HepG2 (cell line): ENCODE measurements at regions not wholly inside any gene's neighbourhood (a gene's known extent, or its start where the extent isn't known, plus 50 kb on each side); places are given as distances from the start of the nearest gene placed in this dataset.
A peak's percentile ranks its signal among the peaks of the same experiment; 100 is the strongest.

ENCODE experiments used
- AHR ChIP-seq: IDR thresholded peaks from 2 replicates; pipeline ENCODE4 v1.6.1; 2018; ENCODE audit warnings: missing genetic modification reagents, missing compliant biosample characterization
- ATM ChIP-seq: fragments of 450-650 bp; IDR thresholded peaks from 2 replicates; pipeline ENCODE4 v1.7.1; 2017; ENCODE audit warnings: mild to moderate bottlenecking, borderline replicate concordance
- CCDC6 ChIP-seq: sonication (generic); formaldehyde crosslinking; IDR thresholded peaks from 2 replicates; pipeline ENCODE4 v1.8.1; 2022; ENCODE audit warnings: mild to moderate bottlenecking, missing genetic modification reagents, moderate library complexity
- E2F5 ChIP-seq: sonication (generic); formaldehyde crosslinking; conservative IDR thresholded peaks from 2 replicates; pipeline ENCODE4 v1.4.0; 2020; ENCODE audit warnings: missing genetic modification reagents
- FOXJ3 ChIP-seq: sonication (generic); formaldehyde crosslinking; IDR thresholded peaks from 2 replicates; pipeline ENCODE4 v1.4.0; 2020; ENCODE audit warnings: missing genetic modification reagents, mild to moderate bottlenecking, borderline replicate concordance
- HOXA9 ChIP-seq: sonication (generic); formaldehyde crosslinking; IDR thresholded peaks from 2 replicates; pipeline ENCODE4 v1.8.1; 2022; ENCODE audit warnings: missing genetic modification reagents, mild to moderate bottlenecking, moderate library complexity, borderline replicate concordance
- IKZF5 ChIP-seq: IDR thresholded peaks from 2 replicates; pipeline ENCODE4 v1.6.1; 2018; ENCODE audit warnings: missing genetic modification reagents, mild to moderate bottlenecking, missing compliant biosample characterization
- KDM4B ChIP-seq: sonication (generic); formaldehyde crosslinking; IDR thresholded peaks from 2 replicates; pipeline ENCODE4 v1.4.0; 2020; ENCODE audit warnings: missing genetic modification reagents
- MAX ChIP-seq: IDR thresholded peaks from 2 replicates; pipeline ENCODE4 v1.6.1; 2012; ENCODE audit warnings: inconsistent platforms
- MLLT10 ChIP-seq: sonication (generic); formaldehyde crosslinking; IDR thresholded peaks from 2 replicates; pipeline ENCODE4 v1.4.0; 2020; ENCODE audit warnings: missing genetic modification reagents
- MLXIP ChIP-seq: sonication (generic); formaldehyde crosslinking; IDR thresholded peaks from 2 replicates; pipeline ENCODE4 v1.9.0; 2021; ENCODE audit warnings: missing genetic modification reagents, borderline replicate concordance
- MXI1 ChIP-seq: IDR thresholded peaks from 3 replicates; pipeline ENCODE4 v1.6.1; 2012; ENCODE audit warnings: low read depth, low read length, inconsistent platforms, borderline replicate concordance
- NR0B2 ChIP-seq: sonication (generic); formaldehyde crosslinking; IDR thresholded peaks from 2 replicates; pipeline ENCODE4 v1.4.0; 2020; ENCODE audit warnings: mild to moderate bottlenecking, missing genetic modification reagents
- NR2F6 ChIP-seq, 2 experiments: IDR thresholded peaks; 2 replicates each; pipeline ENCODE4 v1.6.1; 2016; ENCODE audit warnings: antibody characterized with exemption in 1 of 2, mild to moderate bottlenecking in 1 of 2
- RFX1 ChIP-seq: fragments of 450-650 bp; IDR thresholded peaks from 2 replicates; pipeline ENCODE4 v1.6.1; 2017
- SCMH1 ChIP-seq: sonication (generic); formaldehyde crosslinking; IDR thresholded peaks from 2 replicates; pipeline ENCODE4 v1.9.0; 2021; ENCODE audit warnings: missing genetic modification reagents, mild to moderate bottlenecking, borderline replicate concordance
- SP1 ChIP-seq, 2 experiments: fragments of 450-650 bp in 1 of 2; sonication (generic) in 1 of 2; formaldehyde crosslinking in 1 of 2; IDR thresholded peaks; 2 replicates each; pipeline versions ENCODE4 v1.4.0 to v1.6.1; 2016 to 2020; ENCODE audit warnings: missing genetic modification reagents in 1 of 2
- YY1 ChIP-seq: IDR thresholded peaks from 2 replicates; pipeline ENCODE4 v1.6.1; 2011; ENCODE audit warnings: low read length, low read depth, moderate library complexity, mild to moderate bottlenecking; ENCODE audit not compliant: insufficient read depth, insufficient replicate concordance
- ZBTB7B ChIP-seq: sonication (generic); formaldehyde crosslinking; IDR thresholded peaks from 2 replicates; pipeline ENCODE4 v1.4.0; 2020; ENCODE audit warnings: missing genetic modification reagents
- ZFP36L1 ChIP-seq: sonication (generic); formaldehyde crosslinking; IDR thresholded peaks from 2 replicates; pipeline ENCODE4 v1.8.0; 2022; ENCODE audit warnings: mild to moderate bottlenecking, missing genetic modification reagents, moderate library complexity
- ZFP36L2 ChIP-seq: sonication (generic); formaldehyde crosslinking; IDR thresholded peaks from 2 replicates; pipeline ENCODE4 v1.4.0; 2020; ENCODE audit warnings: missing genetic modification reagents
- ZFY ChIP-seq: sonication (generic); formaldehyde crosslinking; IDR thresholded peaks from 2 replicates; pipeline ENCODE4 v1.4.0; 2020; ENCODE audit warnings: missing genetic modification reagents
- ZNF12 ChIP-seq: sonication (generic); formaldehyde crosslinking; IDR thresholded peaks from 2 replicates; pipeline ENCODE4 v1.5.0; 2020; ENCODE audit warnings: missing genetic modification reagents
- ZNF225 ChIP-seq: sonication (generic); formaldehyde crosslinking; IDR thresholded peaks from 2 replicates; pipeline ENCODE4 v1.4.0; 2020; ENCODE audit warnings: mild to moderate bottlenecking, missing genetic modification reagents
- ZNF329 ChIP-seq: sonication (generic); formaldehyde crosslinking; IDR thresholded peaks from 2 replicates; pipeline ENCODE4 v1.9.0; 2021; ENCODE audit warnings: low read depth, mild to moderate bottlenecking, missing genetic modification reagents
- ZNF331 ChIP-seq: sonication (generic); formaldehyde crosslinking; IDR thresholded peaks from 2 replicates; pipeline ENCODE4 v1.4.0; 2020; ENCODE audit warnings: missing genetic modification reagents
- ZNF563 ChIP-seq: sonication (generic); formaldehyde crosslinking; IDR thresholded peaks from 2 replicates; pipeline ENCODE4 v1.8.0; 2022; ENCODE audit warnings: mild to moderate bottlenecking, moderate library complexity, missing genetic modification reagents

- TF ChIP-seq ZFP36L1 (CRISPR knock-in tag) (no peak), ZNF329 (no peak), KDM4B (CRISPR knock-in tag) (no peak), NR0B2 (CRISPR knock-in tag) (no peak), ZNF225 (peak; percentile 66; the same call in 1 of the 2 replicates), RFX1 (no peak), MLXIP (CRISPR knock-in tag) (no peak), ZFP36L2 (CRISPR knock-in tag) (no peak), FOXJ3 (CRISPR knock-in tag) (no peak), E2F5 (no peak), CCDC6 (CRISPR knock-in tag) (no peak), ZNF563 (peak; percentile 98), MAX (peak; percentile 72), ZNF12 (CRISPR knock-in tag) (peak; percentile 61; the same call in 1 of the 2 replicates), ATM (no peak), MXI1 (no peak), HOXA9 (CRISPR knock-in tag) (no peak), YY1 (no peak), ZNF331 (CRISPR knock-in tag) (no peak), MLLT10 (CRISPR knock-in tag) (no peak), NR2F6 (IDR thresholded peaks at IDR 0.05) (no peak), NR2F6 (CRISPR knock-in tag; IDR thresholded peaks at IDR 0.05) (no peak), AHR (CRISPR knock-in tag) (no peak), IKZF5 (CRISPR knock-in tag) (no peak), ZBTB7B (CRISPR knock-in tag) (no peak), ZFY (CRISPR knock-in tag) (peak; percentile 19; the same call in 1 of the 2 replicates), SP1 (IDR thresholded peaks at IDR 0.05) (no peak), SP1 (CRISPR knock-in tag; IDR thresholded peaks at IDR 0.05) (no peak), SCMH1 (CRISPR knock-in tag) (no peak)
Measured at GRCh38 chr2:45329045-45329677, 281.9 kb downstream of the SRBD1 start (continued).
